ENCODE measurements at regions not wholly inside any gene's neighbourhood (a gene's known extent, or its start where the extent isn't known, plus 50 kb on each side); places are given as distances from the start of the nearest gene placed in this dataset.

- WGBS = 90% methylated on average over 3 of the region's 3 CpGs
- no peak overlapping the region for H3K4me3 ChIP-seq
- TF ChIP-seq POLR2A (IDR thresholded peaks at IDR 0.05) (no peak), POLR2AphosphoS5 (IDR thresholded peaks at IDR 0.05) (no peak), CTCF (IDR thresholded peaks at IDR 0.05) (no peak)
- H3K27ac ChIP-seq = no peak overlapping the region
- no peaks in the 10 kb centered on the region for H3K9me3 ChIP-seq
- no peaks in the 10 kb centered on the region for H3K27me3 ChIP-seq (replicated peaks; ENCODE audit: insufficient read depth)
- no peaks in the 10 kb centered on the region for H3K4me1 ChIP-seq (replicated peaks)
- intact Hi-C loops (cut with DNase I) = no loop called here
- DNase-seq (ENCODE audit: low spot score) = no peak
- no peaks in the 10 kb centered on the region for H3K36me3 ChIP-seq
Measured at GRCh38 chr10:20953120-20953519, 56.0 kb upstream of the NEBL start.

GRCh38 chr10:20949967-20950366 lies 52.9 kb upstream of the NEBL start:
- Histone ChIP-seq H3K4me3 (no peak overlapping the region), H3K4me1 (replicated peaks) (no peaks in the 10 kb centered on the region), H3K9me3 (no peaks in the 10 kb centered on the region), H3K27me3 (replicated peaks; ENCODE audit: insufficient read depth) (no peaks in the 10 kb centered on the region), H3K27ac (no peak overlapping the region), H3K36me3 (no peaks in the 10 kb centered on the region)
- TF ChIP-seq POLR2AphosphoS5 (IDR thresholded peaks at IDR 0.05) (no peak), CTCF (IDR thresholded peaks at IDR 0.05) (no peak), POLR2A (IDR thresholded peaks at IDR 0.05) (no peak)
- WGBS = 58% methylated on average over 6 of the region's 6 CpGs
- intact Hi-C loops (cut with DNase I) = no loop called here
- no peak for DNase-seq (ENCODE audit: low spot score)

GRCh38 chr10:20948686-20949327 lies 51.7 kb upstream of the NEBL start:
- intact Hi-C loops (cut with DNase I) = no loop called here
- Histone ChIP-seq H3K9me3 (no peaks in the 10 kb centered on the region), H3K4me1 (replicated peaks) (no peaks in the 10 kb centered on the region), H3K27me3 (replicated peaks; ENCODE audit: insufficient read depth) (no peaks in the 10 kb centered on the region), H3K27ac (no peak overlapping the region), H3K36me3 (no peaks in the 10 kb centered on the region), H3K4me3 (no peak overlapping the region)
- 78% methylated on average over 7 of the region's 7 CpGs for WGBS
- DNase-seq (ENCODE audit: low spot score) = no peak
- TF ChIP-seq CTCF (IDR thresholded peaks at IDR 0.05) (no peak), POLR2AphosphoS5 (IDR thresholded peaks at IDR 0.05) (no peak), POLR2A (IDR thresholded peaks at IDR 0.05) (no peak)

Small RNA genes in the stretch of these regions (small RNA-seq; reads per million reads assigned to genes)
- gene AL158209.2 (0 reads per million in 2 donors), gene RF00017 (0 reads per million in 2 donors), gene RNU6-15P (0 reads per million in 2 donors)
